Stomach (tissue), 8 donors: ENCODE measurements at regions not wholly inside any gene's neighbourhood (a gene's known extent, or its start where the extent isn't known, plus 50 kb on each side); places are given as distances from the start of the nearest gene placed in this dataset.

Source experiments
- DNase-seq, 2 donors: peaks; one replicate each; pipeline versions ENCODE4 v3.0.0 to v3.0.0-alpha.2; 2013 to 2019
- H3K27ac ChIP-seq, 5 donors: fragments of 200-600 bp in 4 of 5; sonication (generic) in 4 of 5; one replicate each; pipeline ENCODE4 v1.5.1; 2013 to 2019; ENCODE audit warnings: mild to moderate bottlenecking in 1 of 5, moderate library complexity in 1 of 5
- H3K27me3 ChIP-seq, 3 donors: fragments of 200-600 bp; sonication (generic); one replicate each; pipeline ENCODE4 v1.5.1; 2017 to 2019; ENCODE audit warnings: mixed run types in 1 of 3
- H3K36me3 ChIP-seq, 4 donors: fragments of 200-600 bp; sonication (generic); 1 replicate in 3 of 4; 2 replicates in 1 of 4; pipeline ENCODE4 v1.5.1; 2016 to 2019
- H3K4me1 ChIP-seq, 4 donors: fragments of 200-600 bp; sonication (generic); one replicate each; pipeline ENCODE4 v1.5.1; 2016 to 2019
- H3K4me3 ChIP-seq, 4 donors: fragments of 200-600 bp; sonication (generic) in 3 of 4; one replicate each; pipeline ENCODE4 v1.5.1; 2016 to 2019; ENCODE audit warnings: mild to moderate bottlenecking in 1 of 4
- H3K9me3 ChIP-seq, 4 donors: fragments of 200-600 bp; sonication (generic); one replicate each; pipeline ENCODE4 v1.5.1; 2016 to 2019
- EP300 ChIP-seq: sonication (generic); formaldehyde crosslinking; IDR thresholded peaks from one replicate; pipeline ENCODE4 v1.6.1; 2017; ENCODE audit warnings: antibody characterized with exemption
- POLR2A ChIP-seq, 4 donors: fragments of 450-650 bp; IDR thresholded peaks; one replicate each; pipeline ENCODE4 v1.6.1; 2016; ENCODE audit warnings: antibody characterized with exemption in 4 of 4, control low read depth in 2 of 4, mild to moderate bottlenecking in 1 of 4, moderate library complexity in 1 of 4
- POLR2AphosphoS5 ChIP-seq, 3 donors: sonication (generic); formaldehyde crosslinking; IDR thresholded peaks; one replicate each; pipeline ENCODE4 v1.6.1; 2016; ENCODE audit warnings: antibody characterized with exemption in 3 of 3
- WGBS, 5 donors: extraction: QIAGEN DNeasy Blood & Tissue Kit in 3 of 5; methylation state at CpG; one replicate each; pipeline versions ENCODE4 v1.1.5 to v1.1.7; 2013 to 2018; 5-methylcytosine and 5-hydroxymethylcytosine counted together
- intact Hi-C: fragments of 100-400 bp; cut with DNase I; formaldehyde crosslinking; loops from one replicate; pipeline ENCODE4 v1.15.1; 2023; ENCODE audit warnings: low total_unique reads
- TF ChIP-seq, protein P1 (sequence below), 7 experiments: fragments of 450-650 bp in 4 of 7; fragments of 200-600 bp in 3 of 7; sonication (generic) in 3 of 7; IDR thresholded peaks; one replicate each; pipeline ENCODE4 v1.5.1; 2016 to 2019; ENCODE audit warnings: antibody characterized with exemption in 7 of 7, control low read depth in 2 of 7, mild to moderate bottlenecking in 1 of 7
- donor health status: healthy with polysubstance abuse.
- donor health status: Bipolar disorder and iron deficiency.
- donor health status: healthy.

DNA sequence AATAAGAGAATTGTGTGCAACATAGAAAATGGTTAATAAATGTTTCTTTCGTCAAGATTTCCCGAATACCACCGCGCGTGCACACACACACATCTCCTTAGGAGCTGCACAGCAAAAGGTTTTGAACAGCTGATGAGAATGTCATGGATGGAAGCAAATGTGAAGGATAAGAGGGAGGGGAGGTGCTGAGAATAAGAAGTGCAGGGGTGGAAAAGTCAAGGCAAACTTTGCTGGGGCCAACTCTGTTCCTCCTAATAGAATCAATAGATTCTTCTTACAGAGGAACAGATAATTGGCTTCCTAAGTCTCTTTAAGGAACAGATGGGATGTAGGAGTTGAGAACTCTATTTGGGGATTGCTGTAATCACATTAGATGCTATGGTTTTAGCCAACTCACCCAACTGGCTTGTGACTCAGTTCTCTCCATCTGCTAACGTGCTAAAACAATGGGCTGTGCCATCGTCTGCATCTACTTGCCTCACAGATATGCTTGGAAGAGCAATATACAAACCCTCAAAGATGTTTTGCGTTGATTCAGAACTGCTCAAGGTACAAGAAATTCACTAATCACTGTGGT lies 408.2 kb upstream of the CELF2 start:
- Histone ChIP-seq H3K27me3 (no peaks in the 10 kb centered on the region), H3K36me3 (no peaks in the 10 kb centered on the region), H3K4me1 (peaks cover 0 to 9% (median 0%) of the 10 kb centered on the region in 4 donors), H3K9me3 (no peaks in the 10 kb centered on the region), H3K4me3 (no peak overlapping the region), H3K27ac (no peak overlapping the region)
- no peak for TF ChIP-seq POLR2A (IDR thresholded peaks at IDR 0.05)
- no peak for TF ChIP-seq POLR2AphosphoS5 (IDR thresholded peaks at IDR 0.05)
- TF ChIP-seq, protein P1, sequence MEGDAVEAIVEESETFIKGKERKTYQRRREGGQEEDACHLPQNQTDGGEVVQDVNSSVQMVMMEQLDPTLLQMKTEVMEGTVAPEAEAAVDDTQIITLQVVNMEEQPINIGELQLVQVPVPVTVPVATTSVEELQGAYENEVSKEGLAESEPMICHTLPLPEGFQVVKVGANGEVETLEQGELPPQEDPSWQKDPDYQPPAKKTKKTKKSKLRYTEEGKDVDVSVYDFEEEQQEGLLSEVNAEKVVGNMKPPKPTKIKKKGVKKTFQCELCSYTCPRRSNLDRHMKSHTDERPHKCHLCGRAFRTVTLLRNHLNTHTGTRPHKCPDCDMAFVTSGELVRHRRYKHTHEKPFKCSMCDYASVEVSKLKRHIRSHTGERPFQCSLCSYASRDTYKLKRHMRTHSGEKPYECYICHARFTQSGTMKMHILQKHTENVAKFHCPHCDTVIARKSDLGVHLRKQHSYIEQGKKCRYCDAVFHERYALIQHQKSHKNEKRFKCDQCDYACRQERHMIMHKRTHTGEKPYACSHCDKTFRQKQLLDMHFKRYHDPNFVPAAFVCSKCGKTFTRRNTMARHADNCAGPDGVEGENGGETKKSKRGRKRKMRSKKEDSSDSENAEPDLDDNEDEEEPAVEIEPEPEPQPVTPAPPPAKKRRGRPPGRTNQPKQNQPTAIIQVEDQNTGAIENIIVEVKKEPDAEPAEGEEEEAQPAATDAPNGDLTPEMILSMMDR (IDR thresholded peaks at IDR 0.05): no peak
- no peak for TF ChIP-seq EP300
- DNase-seq: no peak
- 86 to 96% (median 90%) methylated on average over 8 of the region's 8 CpGs for WGBS, 5 donors
- intact Hi-C loops: no loop called here

DNA sequence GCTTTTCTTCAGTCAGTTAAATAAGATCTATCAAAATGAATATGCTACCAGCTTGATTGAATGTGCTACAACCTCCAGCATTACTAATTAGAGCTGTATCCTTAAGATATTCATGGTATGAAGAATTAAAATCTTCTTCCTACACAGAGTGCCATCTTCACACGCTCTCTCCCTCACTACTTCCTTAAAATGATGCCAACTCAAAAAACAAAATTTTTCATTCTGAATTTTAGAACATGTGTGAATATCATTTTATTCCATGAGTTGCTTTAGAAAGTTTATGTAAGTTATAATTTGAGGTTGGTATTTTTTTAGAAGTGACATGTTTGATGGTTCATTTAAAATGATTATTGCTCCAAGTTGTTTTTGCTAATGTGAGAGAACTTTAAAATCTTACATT lies 407.5 kb upstream of the CELF2 start:
- no peak for TF ChIP-seq POLR2AphosphoS5 (IDR thresholded peaks at IDR 0.05)
- TF ChIP-seq, protein P1 (IDR thresholded peaks at IDR 0.05): no peak
- TF ChIP-seq POLR2A (IDR thresholded peaks at IDR 0.05): no peak
- no peak for TF ChIP-seq EP300
- DNase-seq: no peak
- Histone ChIP-seq H3K4me3 (no peak overlapping the region), H3K4me1 (peaks cover 0 to 9% (median 0%) of the 10 kb centered on the region in 4 donors), H3K27ac (no peak overlapping the region), H3K36me3 (no peaks in the 10 kb centered on the region), H3K9me3 (no peaks in the 10 kb centered on the region), H3K27me3 (no peaks in the 10 kb centered on the region)
- 81 to 91% (median 83%) methylated on average over 1 of the region's 1 CpG for WGBS, 5 donors
- intact Hi-C loops: no loop called here

DNA sequence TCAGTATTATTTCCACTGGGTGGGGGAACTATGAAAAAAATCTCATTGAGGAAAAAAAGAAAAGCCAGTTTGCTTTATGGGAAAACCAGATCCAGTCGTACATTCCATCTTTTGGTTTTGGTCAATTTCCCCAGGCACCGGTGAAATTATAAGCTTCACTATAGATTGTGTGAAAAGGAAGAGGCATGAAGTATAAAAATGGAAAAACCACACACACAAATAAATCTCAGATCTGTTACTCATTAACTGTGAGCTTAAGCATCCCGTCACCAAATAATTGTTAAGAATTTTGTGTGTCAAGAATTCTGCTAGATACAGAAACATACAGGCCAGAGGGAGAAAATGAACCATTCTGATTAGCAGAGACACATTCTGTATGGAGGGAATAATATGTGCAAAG lies 405.5 kb upstream of the CELF2 start:
- WGBS, 5 donors: 83 to 93% (median 85%) methylated on average over 3 of the region's 3 CpGs

DNA sequence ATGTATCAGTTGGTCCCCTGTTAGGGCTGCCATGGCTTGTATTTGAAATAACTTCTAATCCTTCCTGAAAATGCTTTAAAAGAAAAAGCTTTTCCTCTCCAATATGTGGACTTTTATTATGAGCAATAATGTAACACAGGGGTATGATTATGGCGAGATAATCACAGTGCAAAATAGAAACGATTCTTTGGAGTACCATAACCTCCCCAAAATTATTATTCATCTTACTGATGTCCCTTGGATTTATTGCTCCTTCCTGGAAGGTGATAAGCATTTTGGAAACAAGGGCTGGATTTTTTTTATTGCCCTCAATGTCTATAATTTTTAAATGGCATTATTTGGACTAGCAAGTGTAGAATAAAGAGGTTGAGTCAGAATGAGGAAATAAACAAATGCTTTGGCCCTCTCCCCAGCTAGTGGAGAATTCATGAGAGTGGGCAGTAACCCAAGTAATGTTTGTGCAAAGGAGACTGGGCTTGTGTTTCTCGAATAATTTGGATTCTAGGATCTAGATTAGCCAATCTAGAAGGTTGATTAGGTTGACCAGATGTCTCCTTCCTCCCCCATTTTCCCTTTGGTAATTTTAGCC lies 403.9 kb upstream of the CELF2 start:
- intact Hi-C loops: no loop called here
- no peaks in the 10 kb centered on the region for H3K27me3 ChIP-seq
- no peaks in the 10 kb centered on the region for H3K9me3 ChIP-seq
- no peaks in the 10 kb centered on the region for H3K36me3 ChIP-seq
- peaks cover 0 to 9% (median 0%) of the 10 kb centered on the region in 4 donors for H3K4me1 ChIP-seq
- no peak for DNase-seq
- no peak overlapping the region for H3K27ac ChIP-seq
- WGBS, 5 donors: 43 to 68% (median 54%) methylated on average over 3 of the region's 3 CpGs
- no peak overlapping the region for H3K4me3 ChIP-seq
- TF ChIP-seq, protein P1 (IDR thresholded peaks at IDR 0.05): no peak
- no peak for TF ChIP-seq POLR2A (IDR thresholded peaks at IDR 0.05)
- TF ChIP-seq EP300: no peak
- TF ChIP-seq POLR2AphosphoS5 (IDR thresholded peaks at IDR 0.05): no peak

More for the DNA sequence above, 405.5 kb upstream of the CELF2 start:
- no peaks in the 10 kb centered on the region for H3K9me3 ChIP-seq
- TF ChIP-seq EP300 (no peak), POLR2A (IDR thresholded peaks at IDR 0.05) (no peak), POLR2AphosphoS5 (IDR thresholded peaks at IDR 0.05) (no peak)
- TF ChIP-seq, protein P1 (IDR thresholded peaks at IDR 0.05): no peak
- no peak overlapping the region for H3K27ac ChIP-seq
- H3K4me3 ChIP-seq: no peak overlapping the region
- peaks cover 0 to 9% (median 0%) of the 10 kb centered on the region in 4 donors for H3K4me1 ChIP-seq
- no peaks in the 10 kb centered on the region for H3K27me3 ChIP-seq
- no peaks in the 10 kb centered on the region for H3K36me3 ChIP-seq
- no peak for DNase-seq
- intact Hi-C loops: no loop called here
